PC-3 (cell line): ENCODE measurements at regions not wholly inside any gene's neighbourhood (a gene's known extent, or its start where the extent isn't known, plus 50 kb on each side); places are given as distances from the start of the nearest gene placed in this dataset.

Source experiments
- ATAC-seq: fragments of 200-7000 bp; cut with Tn5 transposase; 2 replicates; pipeline ENCODE4 v1.9.1; 2020; ENCODE audit warnings: mild to moderate bottlenecking, moderate library complexity
- BruUV-seq: library from RNA; stranded (reverse); fragments of 400-500 nt; replicated peaks from 2 replicates; lab custom pipeline; 2021; lab: Mats Ljungman, UMichigan
- CTCF ChIA-PET: fragments of 300-600 bp; sonication (Branson Sonifier 250); formaldehyde crosslinking; loops from one replicate; lab custom pipeline; 2022; ENCODE audit warnings: antibody characterized with exemption; lab: Charles Lee
- POLR2A ChIA-PET: fragments of 300-600 bp; sonication (Branson Sonifier 250); formaldehyde crosslinking; loops from one replicate; lab custom pipeline; 2022; ENCODE audit warnings: antibody characterized with exemption; ENCODE audit not compliant: unreplicated experiment; lab: Charles Lee
- DNase-seq: peaks from one replicate; pipeline ENCODE4 v3.0.0-alpha.2; 2015
- H2AFZ ChIP-seq: fragments of 300-600 bp; sonication (generic); 2 replicates; pipeline ENCODE4 v1.6.0; 2016; ENCODE audit warnings: antibody characterized with exemption, low read length
- H3F3A ChIP-seq: fragments of 300-600 bp; sonication (generic); one replicate; pipeline ENCODE4 v1.6.0; 2017; ENCODE audit warnings: antibody characterized with exemption, low read length, control low read depth, mild to moderate bottlenecking; ENCODE audit not compliant: unreplicated experiment
- H3K27ac ChIP-seq: fragments of 300-600 bp; sonication (generic); 2 replicates; pipeline ENCODE4 v1.5.1; 2016; ENCODE audit warnings: mild to moderate bottlenecking, low read length
- H3K27me3 ChIP-seq: fragments of 300-600 bp; sonication (generic); 2 replicates; pipeline ENCODE4 v1.6.1; 2016; ENCODE audit warnings: low read length, mixed read lengths
- H3K36me3 ChIP-seq: fragments of 300-600 bp; sonication (generic); 2 replicates; pipeline ENCODE4 v1.6.1; 2016; ENCODE audit warnings: low read depth, mixed run types, low read length, mixed read lengths
- H3K4me1 ChIP-seq: fragments of 300-600 bp; sonication (generic); 2 replicates; pipeline ENCODE4 v1.5.1; 2016; ENCODE audit warnings: low read length; ENCODE audit not compliant: insufficient read depth
- H3K4me2 ChIP-seq: fragments of 300-600 bp; sonication (generic); 2 replicates; pipeline ENCODE4 v1.6.0; 2016; ENCODE audit warnings: low read length
- H3K4me3 ChIP-seq: fragments of 300-600 bp; sonication (generic); 2 replicates; pipeline ENCODE4 v1.5.1; 2016; ENCODE audit warnings: mild to moderate bottlenecking, low read length, mixed read lengths
- H3K79me2 ChIP-seq: fragments of 300-600 bp; sonication (generic); 2 replicates; pipeline ENCODE4 v1.6.1; 2017; ENCODE audit warnings: low read length, mixed read lengths
- H3K9ac ChIP-seq: fragments of 300-600 bp; sonication (generic); 2 replicates; pipeline ENCODE4 v1.6.0; 2016; ENCODE audit warnings: mild to moderate bottlenecking, low read length
- H3K9me2 ChIP-seq: fragments of 300-600 bp; sonication (generic); replicated peaks from 2 replicates; pipeline ENCODE4 v1.6.1; 2016; ENCODE audit warnings: mixed run types, low read length, mixed read lengths
- H3K9me3 ChIP-seq: fragments of 300-600 bp; sonication (generic); 2 replicates; pipeline ENCODE4 v1.6.1; 2016; ENCODE audit warnings: low read length, mixed read lengths
- H4K20me1 ChIP-seq: fragments of 300-600 bp; sonication (generic); 2 replicates; pipeline ENCODE4 v1.6.1; 2016; ENCODE audit warnings: low read length, mixed read lengths
- CTCF ChIP-seq: fragments of 300-600 bp; sonication (generic); conservative IDR thresholded peaks from 2 replicates; pipeline ENCODE4 v1.5.1; 2017; ENCODE audit warnings: antibody characterized with exemption, low read depth, mild to moderate bottlenecking, low read length
- EZH2 ChIP-seq: fragments of 300-600 bp; sonication (generic); IDR thresholded peaks from one replicate; pipeline ENCODE4 v1.6.1; 2017; ENCODE audit warnings: antibody characterized with exemption, mild to moderate bottlenecking, low read length; ENCODE audit not compliant: unreplicated experiment
- EZH2phosphoT487 ChIP-seq: fragments of 300-600 bp; sonication (generic); IDR thresholded peaks from 2 replicates; pipeline ENCODE4 v1.6.1; 2018; ENCODE audit warnings: mild to moderate bottlenecking, antibody characterized with exemption, low read length, borderline replicate concordance
- intact Hi-C: fragments of 100-400 bp; cut with micrococcal nuclease; formaldehyde crosslinking; loops from 2 replicates; pipeline ENCODE4 v1.9.0; 2023

GRCh38 chr12:77681726-77682125 lies 149.0 kb upstream of the NAV3 start:
- BruUV-seq, result no TSS peak
- DNase-seq (no peak), ATAC-seq (no peak)
- TF ChIP-seq CTCF (no peak), EZH2phosphoT487 (no peak), EZH2 (no peak)
- Histone ChIP-seq H3K27ac (no peak overlapping the region), H3K4me1 (no peaks in the 10 kb centered on the region), H2AFZ (no peak overlapping the region), H3K79me2 (no peaks in the 10 kb centered on the region), H3K4me2 (no peak overlapping the region), H3F3A (no peaks in the 10 kb centered on the region), H4K20me1 (no peaks in the 10 kb centered on the region), H3K9me3 (no peaks in the 10 kb centered on the region), H3K36me3 (no peaks in the 10 kb centered on the region), H3K9me2 (no peaks in the 10 kb centered on the region), H3K27me3 (no peaks in the 10 kb centered on the region), H3K9ac (no peak overlapping the region), H3K4me3 (no peak overlapping the region)
- ChIA-PET CTCF (no interaction called here), POLR2A (no interaction called here)
- intact Hi-C loops, result loop anchor here (10.0 kb wide), 1 partner anchor 407 kb away; no protein-coding TSS in a partner anchor

- no peaks in the 10 kb centered on the region for H3F3A ChIP-seq
- no peaks in the 10 kb centered on the region for H3K9me2 ChIP-seq
- no TSS peak for BruUV-seq
- no peaks in the 10 kb centered on the region for H3K9me3 ChIP-seq
- no peaks in the 10 kb centered on the region for H3K79me2 ChIP-seq
- no peak overlapping the region for H3K4me3 ChIP-seq
- H2AFZ ChIP-seq, result no peak overlapping the region
- ChIA-PET CTCF (no interaction called here), POLR2A (no interaction called here)
- H3K27ac ChIP-seq, result no peak overlapping the region
- no peaks in the 10 kb centered on the region for H3K36me3 ChIP-seq
- H3K4me2 ChIP-seq, result no peak overlapping the region
- ATAC-seq, result no peak
- H3K4me1 ChIP-seq, result no peaks in the 10 kb centered on the region
- intact Hi-C loops, result loop anchor here (10.0 kb wide), 1 partner anchor 405 kb away; no protein-coding TSS in a partner anchor
- TF ChIP-seq EZH2phosphoT487 (no peak), CTCF (no peak), EZH2 (no peak)
- no peaks in the 10 kb centered on the region for H4K20me1 ChIP-seq
- no peaks in the 10 kb centered on the region for H3K27me3 ChIP-seq
- no peak overlapping the region for H3K9ac ChIP-seq
- DNase-seq, result no peak
Observed at GRCh38 chr12:77679686-77680085, 151.0 kb upstream of the NAV3 start.

GRCh38 chr12:77678621-77679020 lies 152.1 kb upstream of the NAV3 start:
- intact Hi-C loops, result no loop called here
- no peaks in the 10 kb centered on the region for H3K9me2 ChIP-seq
- H3K27me3 ChIP-seq, result no peaks in the 10 kb centered on the region
- H3K27ac ChIP-seq, result no peak overlapping the region
- TF ChIP-seq CTCF (no peak), EZH2phosphoT487 (no peak), EZH2 (no peak)
- no peak overlapping the region for H3K4me3 ChIP-seq
- no peak overlapping the region for H2AFZ ChIP-seq
- H4K20me1 ChIP-seq, result no peaks in the 10 kb centered on the region
- DNase-seq (no peak), ATAC-seq (no peak)
- H3K79me2 ChIP-seq, result no peaks in the 10 kb centered on the region
- no peaks in the 10 kb centered on the region for H3K9me3 ChIP-seq
- POLR2A ChIA-PET, result no interaction called here
- BruUV-seq, result no TSS peak
- CTCF ChIA-PET, result no interaction called here
- no peak overlapping the region for H3K4me2 ChIP-seq
- H3K36me3 ChIP-seq, result no peaks in the 10 kb centered on the region
- no peak overlapping the region for H3K9ac ChIP-seq
- H3F3A ChIP-seq, result no peaks in the 10 kb centered on the region
- no peaks in the 10 kb centered on the region for H3K4me1 ChIP-seq
